ENCODE measurements at regions not wholly inside any gene's neighbourhood (a gene's known extent, or its start where the extent isn't known, plus 50 kb on each side); places are given as distances from the start of the nearest gene placed in this dataset.

DNA sequence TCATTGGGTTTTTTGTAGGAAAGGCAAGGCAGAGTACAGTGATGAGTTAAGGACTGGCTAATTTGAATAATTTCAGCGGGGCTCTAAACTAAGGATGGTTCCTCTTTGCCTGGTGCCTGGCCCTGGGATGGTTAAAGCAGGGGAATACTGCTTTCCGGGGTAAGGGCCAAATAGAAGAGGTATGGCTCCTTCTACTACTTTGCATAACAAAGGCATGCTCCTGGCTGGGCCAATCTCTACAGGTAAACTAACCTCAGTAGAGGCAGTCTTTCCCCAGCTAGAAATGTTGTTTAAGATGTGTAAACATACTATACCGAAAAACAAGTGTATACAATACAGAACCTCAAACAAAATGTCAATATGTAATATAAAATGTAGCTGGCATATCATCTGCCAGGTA is 1239.0 kb downstream of the SLC16A7 start:
- no peak for DNase-seq (ENCODE audit: low spot score)
- Histone ChIP-seq H3K27me3 (ENCODE audit: control insufficient read depth in 4 of 4, insufficient read depth in 4 of 4, low read length in 3 of 4) (no peaks in the 10 kb centered on the region), H3K36me3 (ENCODE audit: control insufficient read depth in 4 of 4, insufficient read depth in 3 of 4, low read depth in 1 of 4, low read length in 3 of 4) (no peaks in the 10 kb centered on the region), H3K4me3 (ENCODE audit: low read depth in 1 of 3, low read length in 3 of 3) (no peak overlapping the region), H3K27ac (ENCODE audit: low read depth in 1 of 2, low read length in 2 of 2) (no peak overlapping the region), H3K9me3 (ENCODE audit: control insufficient read depth in 4 of 4, low read length in 3 of 4) (no peaks in the 10 kb centered on the region), H3K4me1 (ENCODE audit: control insufficient read depth in 4 of 4, insufficient read depth in 4 of 4, low read length in 3 of 4) (no peaks in the 10 kb centered on the region), H3K9ac (ENCODE audit: low read depth in 1 of 2, low read length in 2 of 2) (no peak overlapping the region)
- 84% methylated on average over 3 of the region's 3 CpGs for WGBS
- no peak for TF ChIP-seq JUND (IDR thresholded peaks at IDR 0.05)
- TF ChIP-seq YY1 (IDR thresholded peaks at IDR 0.05), result no peak
- TF ChIP-seq, protein P1, sequence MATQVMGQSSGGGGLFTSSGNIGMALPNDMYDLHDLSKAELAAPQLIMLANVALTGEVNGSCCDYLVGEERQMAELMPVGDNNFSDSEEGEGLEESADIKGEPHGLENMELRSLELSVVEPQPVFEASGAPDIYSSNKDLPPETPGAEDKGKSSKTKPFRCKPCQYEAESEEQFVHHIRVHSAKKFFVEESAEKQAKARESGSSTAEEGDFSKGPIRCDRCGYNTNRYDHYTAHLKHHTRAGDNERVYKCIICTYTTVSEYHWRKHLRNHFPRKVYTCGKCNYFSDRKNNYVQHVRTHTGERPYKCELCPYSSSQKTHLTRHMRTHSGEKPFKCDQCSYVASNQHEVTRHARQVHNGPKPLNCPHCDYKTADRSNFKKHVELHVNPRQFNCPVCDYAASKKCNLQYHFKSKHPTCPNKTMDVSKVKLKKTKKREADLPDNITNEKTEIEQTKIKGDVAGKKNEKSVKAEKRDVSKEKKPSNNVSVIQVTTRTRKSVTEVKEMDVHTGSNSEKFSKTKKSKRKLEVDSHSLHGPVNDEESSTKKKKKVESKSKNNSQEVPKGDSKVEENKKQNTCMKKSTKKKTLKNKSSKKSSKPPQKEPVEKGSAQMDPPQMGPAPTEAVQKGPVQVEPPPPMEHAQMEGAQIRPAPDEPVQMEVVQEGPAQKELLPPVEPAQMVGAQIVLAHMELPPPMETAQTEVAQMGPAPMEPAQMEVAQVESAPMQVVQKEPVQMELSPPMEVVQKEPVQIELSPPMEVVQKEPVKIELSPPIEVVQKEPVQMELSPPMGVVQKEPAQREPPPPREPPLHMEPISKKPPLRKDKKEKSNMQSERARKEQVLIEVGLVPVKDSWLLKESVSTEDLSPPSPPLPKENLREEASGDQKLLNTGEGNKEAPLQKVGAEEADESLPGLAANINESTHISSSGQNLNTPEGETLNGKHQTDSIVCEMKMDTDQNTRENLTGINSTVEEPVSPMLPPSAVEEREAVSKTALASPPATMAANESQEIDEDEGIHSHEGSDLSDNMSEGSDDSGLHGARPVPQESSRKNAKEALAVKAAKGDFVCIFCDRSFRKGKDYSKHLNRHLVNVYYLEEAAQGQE (IDR thresholded peaks at IDR 0.05), result no peak
- TF ChIP-seq, protein P2, sequence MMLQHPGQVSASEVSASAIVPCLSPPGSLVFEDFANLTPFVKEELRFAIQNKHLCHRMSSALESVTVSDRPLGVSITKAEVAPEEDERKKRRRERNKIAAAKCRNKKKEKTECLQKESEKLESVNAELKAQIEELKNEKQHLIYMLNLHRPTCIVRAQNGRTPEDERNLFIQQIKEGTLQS (IDR thresholded peaks at IDR 0.05), result no peak
- TF ChIP-seq HNF4A (conservative IDR thresholded peaks at IDR 0.05), result no peak
- no peak for TF ChIP-seq FOXA1 (IDR thresholded peaks at IDR 0.05)
- no peak for TF ChIP-seq RXRA (IDR thresholded peaks at IDR 0.05)
- TF ChIP-seq SP1 (IDR thresholded peaks at IDR 0.05), result no peak
- TF ChIP-seq, protein P3, sequence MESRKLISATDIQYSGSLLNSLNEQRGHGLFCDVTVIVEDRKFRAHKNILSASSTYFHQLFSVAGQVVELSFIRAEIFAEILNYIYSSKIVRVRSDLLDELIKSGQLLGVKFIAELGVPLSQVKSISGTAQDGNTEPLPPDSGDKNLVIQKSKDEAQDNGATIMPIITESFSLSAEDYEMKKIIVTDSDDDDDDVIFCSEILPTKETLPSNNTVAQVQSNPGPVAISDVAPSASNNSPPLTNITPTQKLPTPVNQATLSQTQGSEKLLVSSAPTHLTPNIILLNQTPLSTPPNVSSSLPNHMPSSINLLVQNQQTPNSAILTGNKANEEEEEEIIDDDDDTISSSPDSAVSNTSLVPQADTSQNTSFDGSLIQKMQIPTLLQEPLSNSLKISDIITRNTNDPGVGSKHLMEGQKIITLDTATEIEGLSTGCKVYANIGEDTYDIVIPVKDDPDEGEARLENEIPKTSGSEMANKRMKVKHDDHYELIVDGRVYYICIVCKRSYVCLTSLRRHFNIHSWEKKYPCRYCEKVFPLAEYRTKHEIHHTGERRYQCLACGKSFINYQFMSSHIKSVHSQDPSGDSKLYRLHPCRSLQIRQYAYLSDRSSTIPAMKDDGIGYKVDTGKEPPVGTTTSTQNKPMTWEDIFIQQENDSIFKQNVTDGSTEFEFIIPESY (IDR thresholded peaks at IDR 0.05), result no peak
- no peak for TF ChIP-seq FOXA2 (IDR thresholded peaks at IDR 0.05)
- no peak for TF ChIP-seq HNF4G (IDR thresholded peaks at IDR 0.05)
- TF ChIP-seq, protein P4, sequence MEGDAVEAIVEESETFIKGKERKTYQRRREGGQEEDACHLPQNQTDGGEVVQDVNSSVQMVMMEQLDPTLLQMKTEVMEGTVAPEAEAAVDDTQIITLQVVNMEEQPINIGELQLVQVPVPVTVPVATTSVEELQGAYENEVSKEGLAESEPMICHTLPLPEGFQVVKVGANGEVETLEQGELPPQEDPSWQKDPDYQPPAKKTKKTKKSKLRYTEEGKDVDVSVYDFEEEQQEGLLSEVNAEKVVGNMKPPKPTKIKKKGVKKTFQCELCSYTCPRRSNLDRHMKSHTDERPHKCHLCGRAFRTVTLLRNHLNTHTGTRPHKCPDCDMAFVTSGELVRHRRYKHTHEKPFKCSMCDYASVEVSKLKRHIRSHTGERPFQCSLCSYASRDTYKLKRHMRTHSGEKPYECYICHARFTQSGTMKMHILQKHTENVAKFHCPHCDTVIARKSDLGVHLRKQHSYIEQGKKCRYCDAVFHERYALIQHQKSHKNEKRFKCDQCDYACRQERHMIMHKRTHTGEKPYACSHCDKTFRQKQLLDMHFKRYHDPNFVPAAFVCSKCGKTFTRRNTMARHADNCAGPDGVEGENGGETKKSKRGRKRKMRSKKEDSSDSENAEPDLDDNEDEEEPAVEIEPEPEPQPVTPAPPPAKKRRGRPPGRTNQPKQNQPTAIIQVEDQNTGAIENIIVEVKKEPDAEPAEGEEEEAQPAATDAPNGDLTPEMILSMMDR (IDR thresholded peaks at IDR 0.05; ENCODE audit: low read depth, low read length, missing input control), result no peak
- TF ChIP-seq EGR1 (IDR thresholded peaks at IDR 0.05; ENCODE audit: low read depth in 2 of 2), result no peak
- no peak for TF ChIP-seq NR2F2 (IDR thresholded peaks at IDR 0.05)
- TF ChIP-seq GABPA (IDR thresholded peaks at IDR 0.05 in 1 of 2, conservative IDR thresholded peaks at IDR 0.05 in 1 of 2), result no peak

DNA sequence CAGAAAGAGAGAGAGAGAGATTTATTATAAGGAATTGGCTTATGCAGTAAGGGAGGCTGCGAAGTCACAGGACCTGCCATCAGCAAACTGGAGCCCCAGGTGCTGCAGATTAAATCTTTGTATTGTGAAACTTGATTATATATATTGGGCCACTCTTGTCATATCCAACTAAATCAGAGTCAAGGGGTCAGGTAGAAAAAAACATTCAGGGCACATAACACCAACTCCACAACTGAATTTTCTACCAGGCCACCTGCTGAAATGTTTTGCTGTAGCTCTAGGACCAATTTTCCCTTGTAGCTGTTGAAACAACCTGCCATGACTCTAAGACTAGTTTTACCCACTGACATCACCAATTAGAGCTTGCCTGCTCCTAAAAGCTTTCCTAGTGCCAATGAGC is 1240.8 kb downstream of the SLC16A7 start:
- H3K27me3 ChIP-seq (ENCODE audit: control insufficient read depth in 4 of 4, insufficient read depth in 4 of 4, low read length in 3 of 4), result no peaks in the 10 kb centered on the region
- H3K4me1 ChIP-seq (ENCODE audit: control insufficient read depth in 4 of 4, insufficient read depth in 4 of 4, low read length in 3 of 4), result no peaks in the 10 kb centered on the region
- WGBS, result 91% methylated on average over 1 of the region's 1 CpG
- DNase-seq (ENCODE audit: low spot score), result no peak
- no peaks in the 10 kb centered on the region for H3K36me3 ChIP-seq (ENCODE audit: control insufficient read depth in 4 of 4, insufficient read depth in 3 of 4, low read depth in 1 of 4, low read length in 3 of 4)
- H3K9ac ChIP-seq (ENCODE audit: low read depth in 1 of 2, low read length in 2 of 2), result no peak overlapping the region
- no peaks in the 10 kb centered on the region for H3K9me3 ChIP-seq (ENCODE audit: control insufficient read depth in 4 of 4, low read length in 3 of 4)
- H3K4me3 ChIP-seq (ENCODE audit: low read depth in 1 of 3, low read length in 3 of 3), result no peak overlapping the region
- no peak overlapping the region for H3K27ac ChIP-seq (ENCODE audit: low read depth in 1 of 2, low read length in 2 of 2)
- TF ChIP-seq, protein P4 (IDR thresholded peaks at IDR 0.05; ENCODE audit: low read depth, low read length, missing input control), result no peak
- no peak for TF ChIP-seq SP1 (IDR thresholded peaks at IDR 0.05)
- TF ChIP-seq, protein P5, sequence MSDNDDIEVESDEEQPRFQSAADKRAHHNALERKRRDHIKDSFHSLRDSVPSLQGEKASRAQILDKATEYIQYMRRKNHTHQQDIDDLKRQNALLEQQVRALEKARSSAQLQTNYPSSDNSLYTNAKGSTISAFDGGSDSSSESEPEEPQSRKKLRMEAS (IDR thresholded peaks at IDR 0.05), result no peak
- no peak for TF ChIP-seq FOXA1 (IDR thresholded peaks at IDR 0.05)
- TF ChIP-seq FOXA2 (IDR thresholded peaks at IDR 0.05), result no peak
- TF ChIP-seq HNF4G (IDR thresholded peaks at IDR 0.05), result no peak
- TF ChIP-seq GABPA (IDR thresholded peaks at IDR 0.05 in 1 of 2, conservative IDR thresholded peaks at IDR 0.05 in 1 of 2), result no peak
- TF ChIP-seq RAD21 (IDR thresholded peaks at IDR 0.05), result no peak
- TF ChIP-seq JUND (IDR thresholded peaks at IDR 0.05), result no peak
- no peak for TF ChIP-seq YY1 (IDR thresholded peaks at IDR 0.05)
- TF ChIP-seq, protein P3 (IDR thresholded peaks at IDR 0.05), result no peak
